ENCODE measurements at regions not wholly inside any gene's neighbourhood (a gene's known extent, or its start where the extent isn't known, plus 50 kb on each side); places are given as distances from the start of the nearest gene placed in this dataset.
"Not testable (repeated sequence)": the region's sequence is repeated elsewhere in the genome, so short reads cannot be mapped to it uniquely, and the experiment has no call there.

GRCh38 chr11:16528639-16529038 is 172.3 kb upstream of the SOX6 start:
- DNase-seq: no peak

DNA sequence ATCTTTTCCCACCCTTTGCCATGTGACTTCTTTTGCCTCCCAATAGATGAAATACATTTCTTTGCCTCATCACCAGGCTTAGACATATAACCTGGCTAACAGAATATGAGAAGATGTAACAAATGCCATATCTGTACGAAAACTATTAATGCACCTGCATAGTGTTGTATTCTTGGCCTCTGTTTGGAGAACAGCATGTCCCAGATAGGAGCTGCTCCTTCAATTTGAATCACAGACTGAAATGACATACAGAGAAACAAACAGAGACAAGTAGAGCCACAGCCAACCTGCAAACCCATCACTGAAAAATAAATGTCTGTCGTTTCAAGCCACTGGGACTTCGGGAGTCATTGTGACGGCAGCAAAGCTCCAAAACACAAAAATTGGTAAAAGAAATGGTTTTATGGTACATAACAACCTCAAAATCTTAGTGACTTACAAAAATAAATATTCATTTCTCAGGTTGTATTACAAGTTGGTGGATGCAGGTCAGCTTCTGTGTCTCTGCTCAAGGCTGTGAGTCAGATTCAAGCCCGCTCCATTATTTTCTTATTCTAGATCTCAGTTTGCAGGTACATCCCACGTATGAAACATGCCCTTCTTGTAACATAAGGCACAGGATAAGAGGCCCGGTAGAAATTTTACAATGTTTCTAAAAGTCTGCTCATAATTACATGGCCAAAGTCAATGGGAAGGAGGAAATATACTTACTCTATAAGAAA is 171.3 kb upstream of the SOX6 start:
- no peak for DNase-seq

DNA sequence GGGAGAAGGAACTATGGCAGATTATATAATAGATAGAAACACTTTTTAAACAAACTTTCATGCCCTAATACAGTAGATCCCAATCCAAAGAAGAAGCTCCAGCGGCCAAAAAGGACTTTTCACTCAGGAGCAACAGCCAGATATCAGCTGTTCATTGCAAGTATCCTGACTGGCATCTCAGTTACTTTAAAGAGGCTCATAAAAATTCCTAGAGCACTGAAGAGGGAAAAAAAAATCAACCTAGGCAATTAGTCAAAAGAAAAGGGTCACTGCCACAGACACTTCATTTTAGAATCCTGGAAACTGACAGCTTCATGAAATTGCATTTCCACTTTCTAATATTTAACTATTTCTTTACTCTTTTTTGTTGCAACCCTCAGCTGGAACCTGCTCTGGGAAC is 170.6 kb upstream of the SOX6 start:
- DNase-seq: no peak

- DNase-seq: not testable (repeated sequence)
Measured at GRCh38 chr11:16520713-16521112, 164.4 kb upstream of the SOX6 start.

- DNase-seq: no peak
Measured at GRCh38 chr11:16512899-16513241, 156.5 kb upstream of the SOX6 start.

- DNase-seq: no peak
Measured at GRCh38 chr11:16512198-16512898, 156.0 kb upstream of the SOX6 start.

- no peak for DNase-seq
Measured at GRCh38 chr11:16511116-16512114, 155.1 kb upstream of the SOX6 start.

DNA sequence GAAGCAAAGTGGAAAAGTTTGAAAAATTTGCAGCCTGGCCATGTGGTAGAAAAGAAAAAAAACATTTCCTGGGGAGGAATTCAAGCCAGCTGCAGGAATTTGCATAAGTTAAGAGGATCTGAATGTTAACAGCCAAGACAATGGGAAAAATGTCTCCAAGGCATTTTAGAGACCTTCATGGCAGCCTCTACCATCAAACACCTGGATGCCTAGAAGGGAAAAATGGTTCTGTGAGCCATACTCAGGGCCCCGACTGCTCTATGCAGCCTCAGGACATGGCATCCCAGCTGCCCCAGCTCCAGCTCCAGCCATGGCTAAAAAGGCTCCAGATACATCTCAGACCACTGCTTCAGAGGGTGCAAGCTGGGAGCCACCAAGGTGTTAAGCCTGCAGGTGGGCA is 149.1 kb upstream of the SOX6 start:
- DNase-seq: no peak

DNA sequence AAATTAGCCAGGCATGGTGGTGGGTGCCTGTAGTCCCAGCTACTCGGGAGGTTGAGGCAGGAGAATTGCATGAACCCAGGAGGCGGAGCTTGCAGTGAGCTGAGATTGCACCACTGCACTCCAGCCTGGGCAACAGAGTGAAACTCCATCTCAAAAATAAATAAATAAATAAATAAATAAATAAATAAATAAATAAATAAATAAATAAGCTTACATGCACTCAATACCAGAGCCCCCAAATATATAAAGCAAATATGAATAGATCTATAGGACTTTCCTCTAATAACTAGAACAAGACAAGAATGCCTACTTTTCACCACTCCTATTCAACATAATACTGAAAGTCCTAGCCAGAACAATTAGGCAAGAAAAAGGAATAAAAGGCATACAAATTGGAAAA is 147.5 kb upstream of the SOX6 start:
- DNase-seq: not testable (repeated sequence)

GRCh38 chr11:16494918-16495691 is 138.8 kb upstream of the SOX6 start:
- DNase-seq: no peak

GRCh38 chr11:16484434-16484833 is 128.1 kb upstream of the SOX6 start:
- DNase-seq: no peak

DNA sequence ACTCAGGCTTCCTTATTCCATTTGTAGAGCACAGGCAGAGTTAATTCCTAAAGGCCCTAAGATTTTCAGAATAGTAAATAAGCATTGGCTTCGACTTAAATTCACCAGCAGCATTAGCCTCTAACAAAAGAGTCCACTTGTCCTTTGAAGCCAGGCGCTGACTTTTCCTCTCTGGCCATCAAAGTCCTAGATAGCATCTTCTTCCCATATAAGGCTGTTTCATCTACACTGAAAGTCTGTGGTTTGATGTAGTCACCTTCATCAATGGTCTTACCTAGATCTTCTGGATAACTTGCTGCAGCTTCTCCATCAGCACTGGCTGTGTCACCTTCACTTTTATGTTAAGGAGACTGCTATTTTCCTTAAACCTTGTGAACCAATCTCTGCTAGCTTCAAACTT is 118.3 kb upstream of the SOX6 start:
- DNase-seq: no peak

DNA sequence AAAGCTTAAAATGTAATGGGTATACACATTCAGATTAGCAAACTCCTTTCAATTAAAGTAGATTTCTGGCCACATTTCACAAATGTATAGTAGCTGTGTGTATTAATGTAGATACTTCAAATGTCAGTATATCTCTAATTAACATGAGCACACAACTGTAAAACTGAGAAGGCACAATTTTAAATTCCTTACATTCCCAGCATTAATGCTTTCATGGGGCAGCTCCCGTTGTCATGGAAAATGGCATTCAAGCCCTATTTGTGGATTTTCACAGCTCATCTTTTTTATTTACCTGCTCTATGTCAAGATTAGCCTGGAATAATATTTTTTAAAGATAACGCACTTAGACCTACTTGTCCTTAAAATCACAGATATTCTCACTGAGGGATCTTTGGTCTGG is 113.6 kb upstream of the SOX6 start:
- DNase-seq: no peak

GRCh38 chr11:16468735-16469453 is 112.5 kb upstream of the SOX6 start:
- DNase-seq: no peak

DNA sequence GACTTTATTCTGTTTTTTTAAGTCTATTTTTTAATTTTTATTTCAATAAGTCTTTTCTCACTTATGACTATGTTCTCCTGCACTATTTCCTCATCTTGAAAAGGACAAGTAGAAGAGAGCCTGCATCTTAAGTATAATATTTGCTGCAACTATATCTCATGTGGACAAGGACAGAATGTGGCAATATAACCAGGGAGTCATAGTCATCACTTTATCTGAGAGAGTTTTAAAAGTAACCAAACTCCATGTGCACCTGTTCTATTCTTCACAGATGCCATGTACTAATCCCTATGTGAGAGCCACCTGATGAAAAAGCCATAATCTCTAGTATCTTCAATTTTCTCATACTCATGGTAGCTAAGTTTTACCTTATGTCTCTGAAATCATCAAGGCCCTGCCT is 104.2 kb upstream of the SOX6 start:
- DNase-seq: no peak

DNA sequence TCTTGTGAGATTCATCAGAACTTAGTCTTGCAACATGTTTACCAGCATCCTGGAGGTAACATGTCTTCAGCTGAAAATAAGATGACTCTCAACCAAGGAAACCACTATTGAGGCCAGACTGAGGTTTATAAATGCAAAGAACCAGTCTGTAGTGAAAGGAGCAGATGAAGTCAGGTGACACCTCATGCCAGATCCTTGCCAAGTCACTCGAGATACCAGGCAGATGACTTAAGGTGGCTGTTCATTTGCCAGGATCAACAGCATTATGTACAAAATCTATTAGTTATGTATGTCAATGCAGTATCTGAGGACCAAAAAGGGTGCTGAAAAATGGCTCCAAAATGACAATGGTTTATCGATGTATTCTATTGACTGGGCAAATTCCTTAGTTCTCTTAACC is 100.0 kb upstream of the SOX6 start:
- DNase-seq: no peak

DNA sequence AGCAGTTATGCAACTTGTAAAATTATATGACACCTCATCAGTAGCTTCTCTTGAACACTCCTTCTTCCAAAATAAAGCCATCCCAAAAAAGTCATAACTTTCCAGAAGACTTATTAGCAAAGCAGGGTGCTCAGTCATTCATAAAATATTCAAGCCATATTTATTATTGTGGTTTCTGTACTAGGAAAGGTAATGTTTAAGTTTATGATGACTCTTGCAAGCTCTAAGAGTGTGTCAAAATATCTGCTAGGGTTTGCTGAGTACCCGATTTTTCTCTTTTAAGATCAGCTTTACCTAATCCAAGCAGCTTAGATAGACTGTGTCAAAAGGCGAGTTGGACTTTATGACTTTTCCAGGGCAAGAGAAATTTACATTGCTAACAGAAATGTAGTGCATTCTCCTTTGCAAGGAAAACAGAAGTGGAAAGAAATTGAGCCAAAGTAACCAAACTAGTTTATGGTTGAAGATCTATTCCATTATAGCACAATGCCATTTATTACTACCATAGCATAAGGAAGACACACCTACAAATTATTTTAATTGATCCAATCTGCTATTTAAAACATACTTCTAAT is 98.0 kb upstream of the SOX6 start:
- no peak for DNase-seq

GRCh38 chr11:16448123-16448717 is 91.9 kb upstream of the SOX6 start:
- no peak for DNase-seq

DNA sequence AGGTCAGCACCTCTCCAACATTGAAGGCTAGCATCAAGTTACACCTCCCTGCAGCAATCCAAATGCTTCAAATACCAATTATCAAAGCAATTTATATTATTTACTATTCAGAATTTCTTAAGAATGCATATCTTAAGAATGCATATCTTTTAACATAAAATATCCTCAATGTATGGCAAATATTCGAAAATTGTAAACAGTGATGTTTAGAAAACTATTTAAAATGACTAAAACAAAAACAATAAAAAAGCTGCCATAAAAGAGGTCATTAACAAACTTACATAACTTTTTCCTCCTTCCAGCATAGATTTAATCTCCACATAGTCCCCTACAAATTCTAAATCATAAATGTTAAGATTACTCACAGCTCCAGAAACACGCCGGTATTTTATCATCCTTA is 85.1 kb upstream of the SOX6 start:
- DNase-seq: no peak

DNA sequence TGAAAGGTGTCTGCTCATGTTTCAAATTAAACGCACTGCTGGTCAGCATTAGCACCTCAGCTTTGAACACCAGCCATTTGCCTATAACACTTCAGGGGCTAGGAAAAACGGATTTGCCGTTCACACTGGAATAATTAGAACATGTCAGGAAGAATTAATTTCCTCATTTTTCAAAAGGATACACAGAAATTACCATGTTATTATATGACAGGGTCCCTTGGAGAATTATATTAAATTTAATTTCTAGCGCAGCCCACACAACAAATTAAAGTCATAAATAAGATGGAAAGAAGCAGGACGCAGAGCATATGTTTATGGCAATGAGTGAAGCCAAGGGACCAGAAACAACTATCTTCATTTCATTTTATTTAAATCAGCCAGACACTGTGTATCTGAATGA is 83.8 kb upstream of the SOX6 start:
- DNase-seq: no peak

- DNase-seq: no peak
Measured at GRCh38 chr11:16434036-16434435, 77.7 kb upstream of the SOX6 start.
